CD4-positive, alpha-beta T cell treated with Interleukin-6 for 4 hours (primary cell): ENCODE measurements at regions not wholly inside any gene's neighbourhood (a gene's known extent, or its start where the extent isn't known, plus 50 kb on each side); places are given as distances from the start of the nearest gene placed in this dataset.
"Not testable (repeated sequence)": the region's sequence is repeated elsewhere in the genome, so short reads cannot be mapped to it uniquely, and the experiment has no call there.

Experiments used
- DNase-seq: peaks from one replicate; pipeline ENCODE4 v3.0.0-alpha.2; 2020; ENCODE audit warnings: mixed read lengths

- DNase-seq = no peak
Measured at GRCh38 chr1:212155219-212155618, 119.7 kb downstream of the DTL start.

- DNase-seq = no peak
Measured at GRCh38 chr1:212157252-212157651, 121.7 kb downstream of the DTL start.

GRCh38 chr1:212158912-212159796 lies 123.6 kb downstream of the DTL start:
- DNase-seq = no peak

DNA sequence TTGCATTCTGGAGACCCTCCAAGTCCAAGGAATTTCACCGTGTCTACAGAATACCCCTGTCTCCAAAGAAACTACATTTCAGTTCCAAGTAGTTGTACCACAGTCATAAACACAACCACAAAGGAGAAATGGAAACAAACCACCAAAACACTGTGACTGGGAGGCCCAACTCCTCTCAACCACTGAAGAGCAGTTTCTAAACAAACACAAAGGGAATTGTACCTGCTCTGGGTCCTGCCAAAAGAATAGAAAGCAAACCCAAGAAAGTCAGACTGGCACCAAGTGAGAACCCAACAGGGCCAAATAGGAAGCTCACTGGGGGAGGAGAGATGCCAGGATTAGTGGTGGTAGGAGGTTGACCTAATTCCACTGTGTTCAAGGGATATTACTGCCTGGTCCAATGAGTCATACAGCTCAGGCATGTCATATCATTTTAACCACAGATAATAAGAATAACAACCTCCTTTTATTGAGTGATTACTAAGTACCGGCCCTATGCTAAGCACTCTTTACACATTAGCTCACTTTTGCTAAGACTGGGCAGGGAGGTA lies 123.9 kb upstream of the PPP2R5A start:
- no peak for DNase-seq

DNA sequence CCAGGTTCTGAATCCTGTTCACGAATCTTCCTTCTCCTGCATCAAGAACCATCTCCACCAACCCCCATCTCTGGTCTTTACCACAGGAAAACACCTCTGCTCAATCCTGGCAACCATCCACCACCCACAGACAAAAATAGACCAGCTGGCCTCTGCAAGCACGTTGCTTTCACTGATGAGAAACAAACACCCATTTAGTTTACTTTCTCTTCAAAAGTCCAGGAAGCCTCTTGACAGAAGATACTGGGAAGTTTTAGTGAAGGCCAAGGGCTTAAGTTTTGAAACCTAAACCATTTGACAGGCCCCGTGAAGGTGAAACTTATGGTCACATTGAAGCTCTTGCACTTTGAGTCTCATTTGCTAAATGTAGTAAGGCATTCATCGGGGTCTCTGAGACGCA lies 122.6 kb upstream of the PPP2R5A start:
- peak; percentile 41 for DNase-seq

- DNase-seq = no peak
Measured at GRCh38 chr1:212164095-212164872, 120.9 kb upstream of the PPP2R5A start.

DNA sequence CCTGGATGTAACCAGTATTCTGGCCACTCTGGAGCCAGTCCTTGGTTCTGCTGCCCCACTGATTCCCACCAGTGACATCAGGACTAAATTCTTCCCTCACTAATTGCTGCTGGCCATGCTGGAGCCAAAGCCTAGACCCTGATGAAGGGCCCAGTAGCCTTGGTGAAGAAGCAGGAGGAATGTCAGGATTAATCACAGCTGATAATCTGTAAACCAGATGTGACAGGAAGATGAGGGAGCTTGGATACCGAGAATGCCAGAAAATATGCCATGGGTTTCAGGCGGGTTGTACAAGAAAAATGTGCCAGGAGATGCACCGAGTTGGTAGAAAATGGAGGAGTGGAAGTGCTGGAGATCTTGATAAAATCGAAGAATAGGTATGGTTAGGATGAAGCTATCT lies 119.0 kb upstream of the PPP2R5A start:
- no peak for DNase-seq

- DNase-seq = no peak
Measured at GRCh38 chr1:212166644-212167043, 118.6 kb upstream of the PPP2R5A start.

DNA sequence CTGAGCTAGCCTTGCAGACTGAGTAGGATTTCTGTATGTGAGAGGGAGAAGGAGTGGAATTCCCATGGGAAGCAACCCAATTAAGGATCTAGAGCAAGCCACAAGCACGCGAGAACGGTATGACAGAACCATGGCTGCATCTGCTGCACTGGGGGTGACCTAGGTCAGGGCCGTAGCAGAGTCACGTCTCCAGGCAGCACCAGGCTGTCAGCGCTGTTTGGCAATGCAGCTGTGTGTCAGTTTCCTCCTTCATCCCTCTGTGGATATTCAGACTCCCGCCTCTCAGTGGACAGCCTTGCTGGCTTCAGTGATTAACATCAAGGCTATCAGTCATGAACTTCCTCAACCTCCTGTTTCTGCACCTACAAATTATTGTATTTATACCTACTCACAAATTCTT lies 118.1 kb upstream of the PPP2R5A start:
- no peak for DNase-seq

- DNase-seq = no peak
Measured at GRCh38 chr1:212173567-212173966, 111.6 kb upstream of the PPP2R5A start.

GRCh38 chr1:212174295-212174694 lies 110.9 kb upstream of the PPP2R5A start:
- not testable (repeated sequence) for DNase-seq

DNA sequence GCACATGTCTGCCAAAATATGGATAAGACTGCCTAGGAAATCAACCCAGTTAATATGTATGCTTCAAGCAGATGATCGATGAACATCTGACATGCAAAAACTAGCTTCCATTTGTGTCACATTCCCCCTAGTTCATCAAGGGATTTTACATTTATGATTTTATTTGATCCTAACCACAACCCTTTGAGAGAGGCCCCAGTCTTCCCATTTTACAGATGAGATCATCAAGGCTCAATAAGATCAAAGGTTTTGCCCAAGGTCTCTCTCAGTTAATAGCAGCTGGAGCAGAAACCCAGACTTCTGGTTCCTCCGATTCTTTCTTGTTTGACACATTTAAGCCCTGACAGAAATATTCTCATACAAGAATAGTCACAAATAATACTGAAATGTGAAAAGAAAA lies 107.7 kb upstream of the PPP2R5A start:
- no peak for DNase-seq

DNA sequence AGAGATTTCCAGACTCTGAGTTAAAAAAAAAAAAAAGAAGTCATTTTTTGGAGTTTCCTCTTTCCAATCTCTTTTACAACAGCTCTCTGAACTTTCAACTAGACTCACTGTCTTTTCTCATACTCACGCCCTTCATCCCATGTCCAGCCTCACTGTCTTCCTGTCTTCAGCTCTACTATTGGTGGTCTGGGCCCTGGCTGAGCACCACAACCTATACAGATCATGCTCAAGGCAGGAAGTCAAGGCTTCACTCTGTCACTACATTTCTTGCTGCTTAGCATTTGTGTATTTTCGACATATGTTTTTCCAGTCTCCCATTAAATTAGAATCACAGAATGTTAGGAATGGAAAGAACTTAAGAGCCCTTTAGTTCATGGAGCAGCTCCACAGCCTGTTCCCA lies 106.4 kb upstream of the PPP2R5A start:
- DNase-seq = no peak

DNA sequence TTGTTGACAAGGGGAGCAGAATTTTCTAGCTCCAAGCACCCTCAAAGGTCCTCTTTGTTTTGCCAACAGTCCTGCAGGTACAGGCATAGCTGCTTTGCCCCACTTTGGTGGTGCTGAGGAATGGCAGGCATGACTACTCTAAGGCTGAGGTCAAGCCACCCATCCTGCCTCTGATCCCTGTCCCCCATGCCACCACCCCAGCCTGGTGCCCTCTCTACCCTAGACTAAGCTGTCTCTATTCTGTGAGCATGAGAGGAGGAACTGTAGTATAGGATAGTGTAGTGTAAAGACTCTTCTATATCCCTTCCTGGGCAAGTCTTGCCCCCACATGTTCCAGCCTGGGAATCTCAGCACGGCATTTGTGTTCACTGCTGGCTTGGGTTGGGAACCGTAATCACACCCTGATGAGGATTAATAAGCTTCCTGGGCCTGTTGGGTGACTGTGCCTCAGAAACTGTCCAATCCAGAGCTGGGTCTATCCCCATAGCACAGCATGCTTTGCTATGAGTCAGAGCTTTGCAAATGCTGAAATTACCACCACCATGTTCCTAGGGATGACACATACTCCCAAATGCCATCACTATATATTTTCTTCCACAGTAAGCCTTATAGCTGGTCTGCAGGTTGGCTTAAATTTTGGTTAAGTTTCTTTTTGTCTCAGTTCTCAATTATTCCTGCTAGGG lies 105.7 kb upstream of the PPP2R5A start:
- DNase-seq = no peak

DNA sequence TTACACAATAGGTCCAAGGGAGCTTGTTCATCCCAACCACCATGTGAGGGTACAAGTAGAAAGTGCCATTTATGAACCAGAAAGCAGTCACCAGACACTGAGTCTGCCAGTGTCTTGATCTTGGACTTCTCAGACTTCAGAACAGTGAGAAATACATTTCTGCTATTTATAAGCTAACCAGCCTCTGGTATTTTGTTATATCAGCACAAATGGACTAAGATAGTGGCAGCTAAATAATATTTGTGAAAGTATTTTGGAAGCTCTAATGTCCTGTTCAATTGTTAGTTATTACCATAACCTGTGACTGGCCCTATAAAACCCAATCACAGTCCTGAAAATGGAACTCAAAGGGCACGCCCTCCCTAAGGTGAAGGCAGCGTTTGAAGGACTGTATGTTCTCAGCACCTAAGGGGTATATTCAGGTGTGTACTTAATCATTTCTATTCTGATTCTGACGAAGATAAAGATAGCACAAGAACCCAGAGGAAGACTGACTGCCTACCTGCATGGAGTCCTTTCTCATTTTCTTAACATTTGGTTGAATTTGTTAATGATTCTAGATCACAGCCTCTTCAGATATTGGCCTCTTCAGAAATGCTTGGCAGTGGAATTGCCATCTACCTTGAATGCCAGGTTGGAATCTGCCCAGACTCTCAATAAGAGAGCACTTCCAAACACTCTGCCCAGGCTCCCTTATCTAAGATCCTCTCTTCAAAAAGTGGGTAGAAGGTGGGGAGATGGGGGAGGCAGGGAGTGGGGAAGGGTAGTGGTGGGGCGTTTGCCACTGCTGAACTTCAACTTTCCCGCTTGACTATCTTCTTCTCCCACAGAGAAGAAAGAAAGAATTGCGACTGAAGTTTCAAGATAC lies 104.0 kb upstream of the PPP2R5A start:
- no peak for DNase-seq

GRCh38 chr1:212182171-212182570 lies 103.0 kb upstream of the PPP2R5A start:
- no peak for DNase-seq

DNA sequence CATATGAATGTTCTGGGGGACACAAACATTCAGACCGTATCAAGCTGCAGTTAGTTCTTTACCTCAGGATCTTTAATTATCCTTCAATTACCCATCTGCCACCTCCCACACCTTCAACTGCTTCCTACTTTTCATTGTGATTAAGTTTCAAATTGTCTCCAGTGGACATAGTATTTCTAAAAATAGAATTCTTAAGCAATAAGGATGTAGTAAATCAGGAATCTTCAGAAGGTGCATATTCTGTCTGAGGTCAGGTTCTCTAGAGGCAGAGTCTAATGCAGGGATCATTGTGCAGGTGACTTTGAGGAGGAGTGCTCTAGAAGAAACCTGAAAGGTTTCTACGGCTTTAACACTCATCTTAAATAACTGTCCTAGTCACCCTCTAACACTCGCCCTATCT lies 102.6 kb upstream of the PPP2R5A start:
- DNase-seq = no peak

GRCh38 chr1:212186427-212187207 lies 98.6 kb upstream of the PPP2R5A start:
- DNase-seq = peak; percentile 12

DNA sequence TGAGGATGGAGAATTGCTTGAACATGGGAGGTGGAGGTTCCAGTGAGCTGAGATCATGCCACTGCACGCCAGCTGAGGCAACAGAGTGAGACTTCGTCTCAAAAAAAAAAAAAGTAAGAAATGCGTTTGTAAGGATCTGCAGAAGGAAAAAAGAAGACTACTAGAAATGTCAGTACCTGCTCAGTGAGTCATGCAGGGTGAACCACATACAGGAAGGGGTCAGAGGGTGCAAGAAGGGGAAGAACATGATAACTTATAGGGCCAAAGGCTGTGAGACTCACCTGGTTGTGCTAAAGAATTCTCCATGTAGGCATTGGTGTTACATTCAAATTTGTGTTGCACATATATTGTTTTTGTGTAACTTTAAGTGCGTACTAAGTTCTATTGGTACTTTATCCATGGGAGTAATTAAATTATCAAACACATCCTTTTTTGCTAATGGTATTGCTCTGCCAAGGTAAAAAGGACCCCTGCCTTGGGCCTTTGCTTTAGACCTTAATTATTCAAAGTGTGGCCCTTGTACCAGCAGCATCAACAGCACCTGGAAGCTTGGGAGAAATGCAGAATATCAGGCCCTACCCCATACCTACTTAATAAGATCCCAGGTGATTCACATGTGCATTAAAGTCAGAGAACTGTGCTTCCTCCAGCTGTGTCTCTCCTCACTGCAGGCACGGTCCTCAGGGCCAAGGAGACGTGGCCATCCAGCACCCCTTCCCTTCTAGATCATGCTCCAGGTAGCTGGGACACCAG lies 96.4 kb upstream of the PPP2R5A start:
- peak; percentile 20 for DNase-seq

DNA sequence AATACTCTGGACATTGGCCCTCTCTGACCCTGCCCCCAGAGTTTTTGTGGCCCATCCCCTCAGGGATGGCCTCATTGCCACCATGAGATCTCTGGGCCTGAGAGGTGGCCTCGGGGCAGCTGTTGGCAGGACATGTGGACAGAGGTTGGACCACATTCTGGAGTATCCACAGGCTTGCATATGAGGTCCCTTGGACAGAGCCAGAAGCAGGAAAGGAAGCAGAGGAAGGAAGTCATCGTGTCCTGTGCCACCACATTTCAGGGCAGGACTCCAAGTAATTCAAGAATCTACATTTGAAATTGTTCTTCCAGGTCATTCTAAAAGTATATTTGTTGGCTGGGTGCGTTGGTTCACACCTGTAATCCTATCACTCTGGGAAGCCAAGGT lies 95.9 kb upstream of the PPP2R5A start:
- DNase-seq = no peak

GRCh38 chr1:212190169-212190568 lies 95.0 kb upstream of the PPP2R5A start:
- no peak for DNase-seq
